HepG2 (cell line): ENCODE measurements at regions not wholly inside any gene's neighbourhood (a gene's known extent, or its start where the extent isn't known, plus 50 kb on each side); places are given as distances from the start of the nearest gene placed in this dataset.
A peak's percentile ranks its signal among the peaks of the same experiment; 100 is the strongest.

Experiments
- FUBP1 ChIP-seq: sonication (generic); formaldehyde crosslinking; IDR thresholded peaks from 2 replicates; pipeline ENCODE4 v1.5.1; 2020; ENCODE audit warnings: missing genetic modification reagents, mild to moderate bottlenecking, borderline replicate concordance
- HOXA9 ChIP-seq: sonication (generic); formaldehyde crosslinking; IDR thresholded peaks from 2 replicates; pipeline ENCODE4 v1.8.1; 2022; ENCODE audit warnings: missing genetic modification reagents, mild to moderate bottlenecking, moderate library complexity, borderline replicate concordance
- KDM3A ChIP-seq: IDR thresholded peaks from 2 replicates; pipeline ENCODE4 v1.6.1; 2018; ENCODE audit warnings: low read depth, missing compliant biosample characterization
- REPIN1 ChIP-seq: sonication (generic); formaldehyde crosslinking; IDR thresholded peaks from 2 replicates; pipeline ENCODE4 v1.8.0; 2022; ENCODE audit warnings: missing genetic modification reagents, low read depth, mild to moderate bottlenecking, borderline replicate concordance
- RFX3 ChIP-seq: IDR thresholded peaks from 2 replicates; pipeline ENCODE4 v1.6.1; 2016; ENCODE audit warnings: missing biosample characterization, missing genetic modification reagents
- SATB2 ChIP-seq: sonication (generic); formaldehyde crosslinking; IDR thresholded peaks from 2 replicates; pipeline ENCODE4 v1.5.0; 2020; ENCODE audit warnings: missing genetic modification reagents
- SNAPC2 ChIP-seq: sonication (generic); formaldehyde crosslinking; IDR thresholded peaks from 2 replicates; pipeline ENCODE4 v1.8.1; 2022; ENCODE audit warnings: mild to moderate bottlenecking, missing genetic modification reagents
- TCF12 ChIP-seq, 2 experiments: fragments of 450-650 bp in 1 of 2; sonication (generic) in 1 of 2; formaldehyde crosslinking in 1 of 2; IDR thresholded peaks; 2 replicates each; pipeline versions ENCODE4 v1.6.1 to v1.8.0; 2017 to 2022; ENCODE audit warnings: antibody characterized with exemption in 1 of 2, mild to moderate bottlenecking in 1 of 2, missing genetic modification reagents in 1 of 2, moderate library complexity in 1 of 2
- THAP11 ChIP-seq: IDR thresholded peaks from 2 replicates; pipeline ENCODE4 v1.6.1; 2016; ENCODE audit warnings: missing biosample characterization, missing genetic modification reagents
- TMF1 ChIP-seq: sonication (generic); formaldehyde crosslinking; IDR thresholded peaks from 2 replicates; pipeline ENCODE4 v1.8.1; 2022; ENCODE audit warnings: low read depth, missing genetic modification reagents
- TRIM22 ChIP-seq: fragments of 450-650 bp; IDR thresholded peaks from 2 replicates; pipeline ENCODE4 v1.6.1; 2017
- ZNF296 ChIP-seq: sonication (generic); formaldehyde crosslinking; conservative IDR thresholded peaks from 2 replicates; pipeline ENCODE4 v1.5.0; 2020; ENCODE audit warnings: mild to moderate bottlenecking, missing genetic modification reagents
- ZNF816 ChIP-seq: sonication (generic); formaldehyde crosslinking; IDR thresholded peaks from 2 replicates; pipeline ENCODE4 v1.8.0; 2022; ENCODE audit warnings: missing genetic modification reagents, mild to moderate bottlenecking, borderline replicate concordance
- ZNF841 ChIP-seq: sonication (generic); formaldehyde crosslinking; IDR thresholded peaks from 2 replicates; pipeline ENCODE4 v1.8.1; 2023; ENCODE audit warnings: missing genetic modification reagents, borderline replicate concordance
- ZNF878 ChIP-seq: sonication (generic); formaldehyde crosslinking; IDR thresholded peaks from 2 replicates; pipeline ENCODE4 v1.8.1; 2023; ENCODE audit warnings: mild to moderate bottlenecking, missing genetic modification reagents, moderate library complexity
- ZSCAN9 ChIP-seq: IDR thresholded peaks from 2 replicates; pipeline ENCODE4 v1.6.1; 2016; ENCODE audit warnings: borderline replicate concordance
- TF ChIP-seq, protein P1 (sequence below): sonication (generic); formaldehyde crosslinking; IDR thresholded peaks from 2 replicates; pipeline ENCODE4 v1.5.0; 2020; ENCODE audit warnings: mild to moderate bottlenecking, missing genetic modification reagents
- TF ChIP-seq, protein P2 (sequence below): sonication (generic); formaldehyde crosslinking; IDR thresholded peaks from 2 replicates; pipeline ENCODE4 v1.4.0; 2020; ENCODE audit warnings: missing genetic modification reagents
- TF ChIP-seq, protein P3 (sequence below): sonication (generic); formaldehyde crosslinking; IDR thresholded peaks from 2 replicates; pipeline ENCODE4 v1.5.0; 2020; ENCODE audit warnings: mild to moderate bottlenecking, missing genetic modification reagents

GRCh38 chr11:14583252-14584034, 60.2 kb upstream of the PDE3B start (continued):
- peak; percentile 71; the same call in 1 of the 2 replicates for TF ChIP-seq REPIN1
- TF ChIP-seq TCF12 (IDR thresholded peaks at IDR 0.05) = no peak
- TF ChIP-seq TCF12 (CRISPR knock-in tag; IDR thresholded peaks at IDR 0.05) = no peak
- TF ChIP-seq ZNF816 = 0 out of 2 replicates have a peak, but pooled peaks have one; percentile 50
- no peak for TF ChIP-seq FUBP1 (CRISPR knock-in tag)
- TF ChIP-seq KDM3A (CRISPR knock-in tag) = 0 out of 2 replicates have a peak, but pooled peaks have one; percentile 29
- TF ChIP-seq SNAPC2 (CRISPR knock-in tag) = peak; percentile 79; the same call in 1 of the 2 replicates
- peak; percentile 82; the same call in 1 of the 2 replicates for TF ChIP-seq ZNF878
- no peak for TF ChIP-seq TMF1 (CRISPR knock-in tag)
- no peak for TF ChIP-seq SATB2 (CRISPR knock-in tag)
- TF ChIP-seq HOXA9 (CRISPR knock-in tag) = 0 out of 2 replicates have a peak, but pooled peaks have one; percentile 45
- TF ChIP-seq ZNF296 (CRISPR knock-in tag) = no peak
- TF ChIP-seq, protein P1, sequence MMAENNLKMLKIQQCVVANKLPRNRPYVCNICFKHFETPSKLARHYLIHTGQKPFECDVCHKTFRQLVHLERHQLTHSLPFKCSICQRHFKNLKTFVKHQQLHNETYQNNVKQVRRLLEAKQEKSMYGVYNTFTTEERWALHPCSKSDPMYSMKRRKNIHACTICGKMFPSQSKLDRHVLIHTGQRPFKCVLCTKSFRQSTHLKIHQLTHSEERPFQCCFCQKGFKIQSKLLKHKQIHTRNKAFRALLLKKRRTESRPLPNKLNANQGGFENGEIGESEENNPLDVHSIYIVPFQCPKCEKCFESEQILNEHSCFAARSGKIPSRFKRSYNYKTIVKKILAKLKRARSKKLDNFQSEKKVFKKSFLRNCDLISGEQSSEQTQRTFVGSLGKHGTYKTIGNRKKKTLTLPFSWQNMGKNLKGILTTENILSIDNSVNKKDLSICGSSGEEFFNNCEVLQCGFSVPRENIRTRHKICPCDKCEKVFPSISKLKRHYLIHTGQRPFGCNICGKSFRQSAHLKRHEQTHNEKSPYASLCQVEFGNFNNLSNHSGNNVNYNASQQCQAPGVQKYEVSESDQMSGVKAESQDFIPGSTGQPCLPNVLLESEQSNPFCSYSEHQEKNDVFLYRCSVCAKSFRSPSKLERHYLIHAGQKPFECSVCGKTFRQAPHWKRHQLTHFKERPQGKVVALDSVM (CRISPR knock-in tag) = no peak
- no peak for TF ChIP-seq TRIM22
- peak; percentile 32; the same call in 1 of the 2 replicates for TF ChIP-seq THAP11 (CRISPR knock-in tag)
- TF ChIP-seq, protein P2, sequence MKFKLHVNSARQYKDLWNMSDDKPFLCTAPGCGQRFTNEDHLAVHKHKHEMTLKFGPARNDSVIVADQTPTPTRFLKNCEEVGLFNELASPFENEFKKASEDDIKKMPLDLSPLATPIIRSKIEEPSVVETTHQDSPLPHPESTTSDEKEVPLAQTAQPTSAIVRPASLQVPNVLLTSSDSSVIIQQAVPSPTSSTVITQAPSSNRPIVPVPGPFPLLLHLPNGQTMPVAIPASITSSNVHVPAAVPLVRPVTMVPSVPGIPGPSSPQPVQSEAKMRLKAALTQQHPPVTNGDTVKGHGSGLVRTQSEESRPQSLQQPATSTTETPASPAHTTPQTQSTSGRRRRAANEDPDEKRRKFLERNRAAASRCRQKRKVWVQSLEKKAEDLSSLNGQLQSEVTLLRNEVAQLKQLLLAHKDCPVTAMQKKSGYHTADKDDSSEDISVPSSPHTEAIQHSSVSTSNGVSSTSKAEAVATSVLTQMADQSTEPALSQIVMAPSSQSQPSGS (CRISPR knock-in tag) = no peak
- peak; percentile 37; the same call in 1 of the 2 replicates for TF ChIP-seq ZSCAN9 (CRISPR knock-in tag)
- TF ChIP-seq, protein P3, sequence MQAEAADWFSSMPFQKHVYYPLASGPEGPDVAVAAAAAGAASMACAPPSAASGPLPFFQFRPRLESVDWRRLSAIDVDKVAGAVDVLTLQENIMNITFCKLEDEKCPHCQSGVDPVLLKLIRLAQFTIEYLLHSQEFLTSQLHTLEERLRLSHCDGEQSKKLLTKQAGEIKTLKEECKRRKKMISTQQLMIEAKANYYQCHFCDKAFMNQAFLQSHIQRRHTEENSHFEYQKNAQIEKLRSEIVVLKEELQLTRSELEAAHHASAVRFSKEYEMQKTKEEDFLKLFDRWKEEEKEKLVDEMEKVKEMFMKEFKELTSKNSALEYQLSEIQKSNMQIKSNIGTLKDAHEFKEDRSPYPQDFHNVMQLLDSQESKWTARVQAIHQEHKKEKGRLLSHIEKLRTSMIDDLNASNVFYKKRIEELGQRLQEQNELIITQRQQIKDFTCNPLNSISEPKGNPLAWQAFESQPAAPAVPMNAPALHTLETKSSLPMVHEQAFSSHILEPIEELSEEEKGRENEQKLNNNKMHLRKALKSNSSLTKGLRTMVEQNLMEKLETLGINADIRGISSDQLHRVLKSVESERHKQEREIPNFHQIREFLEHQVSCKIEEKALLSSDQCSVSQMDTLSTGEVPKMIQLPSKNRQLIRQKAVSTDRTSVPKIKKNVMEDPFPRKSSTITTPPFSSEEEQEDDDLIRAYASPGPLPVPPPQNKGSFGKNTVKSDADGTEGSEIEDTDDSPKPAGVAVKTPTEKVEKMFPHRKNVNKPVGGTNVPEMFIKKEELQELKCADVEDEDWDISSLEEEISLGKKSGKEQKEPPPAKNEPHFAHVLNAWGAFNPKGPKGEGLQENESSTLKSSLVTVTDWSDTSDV = no peak
- TF ChIP-seq RFX3 (CRISPR knock-in tag) = no peak
- 0 out of 2 replicates have a peak, but pooled peaks have one; percentile 35 for TF ChIP-seq ZNF841 (CRISPR knock-in tag)
